Calu3 (cell line): ENCODE measurements at regions not wholly inside any gene's neighbourhood (a gene's known extent, or its start where the extent isn't known, plus 50 kb on each side); places are given as distances from the start of the nearest gene placed in this dataset.

Source experiments
- BruUV-seq: library from RNA; stranded (reverse); fragments of 400-500 nt; replicated peaks from 2 replicates; lab custom pipeline; 2021; lab: Mats Ljungman, UMichigan
- CTCF ChIA-PET: fragments of 300-600 bp; sonication (Branson Sonifier 250); formaldehyde crosslinking; loops from one replicate; lab custom pipeline; 2022; ENCODE audit warnings: antibody characterized with exemption; lab: Charles Lee
- DNase-seq: peaks from one replicate; pipeline ENCODE4 v3.0.0; 2022
- H3K27ac Mint-ChIP-seq: one replicate; pipeline ENCODE4 v1.8.0; 2022; ENCODE audit warnings: mixed read lengths; ENCODE audit not compliant: unreplicated experiment
- H3K27me3 Mint-ChIP-seq: one replicate; pipeline ENCODE4 v1.8.0; 2022; ENCODE audit warnings: mixed read lengths; ENCODE audit not compliant: unreplicated experiment
- H3K36me3 Mint-ChIP-seq: one replicate; pipeline ENCODE4 v1.8.0; 2022; ENCODE audit warnings: mild to moderate bottlenecking, moderate library complexity, mixed read lengths; ENCODE audit not compliant: insufficient read depth, unreplicated experiment
- H3K4me1 Mint-ChIP-seq: one replicate; pipeline ENCODE4 v1.8.0; 2022; ENCODE audit warnings: mild to moderate bottlenecking, low read depth, mixed read lengths; ENCODE audit not compliant: unreplicated experiment
- H3K4me3 Mint-ChIP-seq: one replicate; pipeline ENCODE4 v1.8.0; 2022; ENCODE audit warnings: mild to moderate bottlenecking, low read depth, moderate library complexity, mixed read lengths; ENCODE audit not compliant: unreplicated experiment
- H3K9me3 Mint-ChIP-seq: one replicate; pipeline ENCODE4 v1.8.0; 2022; ENCODE audit warnings: low read depth, mixed read lengths; ENCODE audit not compliant: unreplicated experiment
- CTCF ChIP-seq: fragments of 200-600 bp; IDR thresholded peaks from one replicate; pipeline ENCODE4 v1.8.0; 2022; ENCODE audit warnings: antibody characterized with exemption; ENCODE audit not compliant: unreplicated experiment
- intact Hi-C: fragments of 100-400 bp; cut with micrococcal nuclease; formaldehyde crosslinking; loops from one replicate; pipeline ENCODE4 v1.10.0; 2022; ENCODE audit not compliant: unreplicated experiment

GRCh38 chr4:42816880-42817400, 75.6 kb upstream of the GRXCR1 start:
- DNase-seq: no peak
- Mint-ChIP-seq H3K27me3 (no peaks in the 10 kb centered on the region), H3K4me3 (no peak overlapping the region), H3K36me3 (no peaks in the 10 kb centered on the region), H3K27ac (no peak overlapping the region), H3K9me3 (peaks cover 7% of the 10 kb centered on the region), H3K4me1 (no peaks in the 10 kb centered on the region)
- TF ChIP-seq CTCF: no peak
- intact Hi-C loops: no loop called here
- CTCF ChIA-PET: interaction anchor here (0.6 kb wide), 2 partner anchors 90 to 258 kb away, joined by 3 to 4 read pairs; no protein-coding TSS in a partner anchor
- BruUV-seq: no TSS peak

GRCh38 chr4:42816189-42816879, 76.2 kb upstream of the GRXCR1 start:
- H3K27ac Mint-ChIP-seq: no peak overlapping the region

GRCh38 chr4:42809419-42810084, 83.0 kb upstream of the GRXCR1 start:
- peaks cover 8% of the 10 kb centered on the region for H3K9me3 Mint-ChIP-seq
- intact Hi-C loops: no loop called here
- no TSS peak for BruUV-seq
- H3K27me3 Mint-ChIP-seq: no peaks in the 10 kb centered on the region
- H3K27ac Mint-ChIP-seq: no peak overlapping the region
- CTCF ChIA-PET: no interaction called here
- DNase-seq: no peak
- no peaks in the 10 kb centered on the region for H3K36me3 Mint-ChIP-seq
- H3K4me1 Mint-ChIP-seq: no peaks in the 10 kb centered on the region
- no peak overlapping the region for H3K4me3 Mint-ChIP-seq
- TF ChIP-seq CTCF: no peak

More at GRCh38 chr4:42816189-42816879, 76.2 kb upstream of the GRXCR1 start:
- Mint-ChIP-seq H3K4me3 (no peak overlapping the region), H3K9me3 (peaks cover 7% of the 10 kb centered on the region), H3K27me3 (no peaks in the 10 kb centered on the region), H3K4me1 (no peaks in the 10 kb centered on the region), H3K36me3 (no peaks in the 10 kb centered on the region)
- no TSS peak for BruUV-seq
- CTCF ChIA-PET: no interaction called here
- no peak for TF ChIP-seq CTCF
- DNase-seq: no peak
- intact Hi-C loops: no loop called here

- no peaks in the 10 kb centered on the region for H3K27me3 Mint-ChIP-seq
- no peaks in the 10 kb centered on the region for H3K4me1 Mint-ChIP-seq
- no peak for DNase-seq
- H3K4me3 Mint-ChIP-seq: no peak overlapping the region
- no TSS peak for BruUV-seq
- TF ChIP-seq CTCF: no peak
- peaks cover 16% of the 10 kb centered on the region for H3K9me3 Mint-ChIP-seq
- no peaks in the 10 kb centered on the region for H3K36me3 Mint-ChIP-seq
- CTCF ChIA-PET: no interaction called here
- no peak overlapping the region for H3K27ac Mint-ChIP-seq
- intact Hi-C loops: no loop called here
These were observed 86.1 kb upstream of the GRXCR1 start for GRCh38 chr4:42806303-42806835.
